ENCODE measurements at regions not wholly inside any gene's neighbourhood (a gene's known extent, or its start where the extent isn't known, plus 50 kb on each side); places are given as distances from the start of the nearest gene placed in this dataset.

DNA sequence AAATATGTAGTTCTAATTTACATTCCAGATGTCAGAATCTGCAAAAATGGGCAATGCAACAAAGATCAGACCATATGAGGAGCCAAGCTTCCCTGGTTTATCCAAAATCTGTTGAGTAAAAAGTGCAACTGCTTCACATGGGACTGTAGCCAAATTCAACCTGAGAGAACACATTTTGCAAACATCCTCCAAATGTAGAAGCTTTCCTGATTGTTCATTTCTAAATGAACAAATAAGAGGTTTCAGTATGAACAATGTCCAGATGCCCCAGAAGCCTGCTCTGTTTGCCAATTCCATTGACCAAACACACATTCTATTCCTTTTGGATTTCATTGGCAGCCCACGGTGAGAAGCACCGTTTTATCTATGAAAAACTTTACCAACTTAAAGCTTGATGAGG is 117.9 kb upstream of the OSR1 start:
- DNase-seq: no peak

DNA sequence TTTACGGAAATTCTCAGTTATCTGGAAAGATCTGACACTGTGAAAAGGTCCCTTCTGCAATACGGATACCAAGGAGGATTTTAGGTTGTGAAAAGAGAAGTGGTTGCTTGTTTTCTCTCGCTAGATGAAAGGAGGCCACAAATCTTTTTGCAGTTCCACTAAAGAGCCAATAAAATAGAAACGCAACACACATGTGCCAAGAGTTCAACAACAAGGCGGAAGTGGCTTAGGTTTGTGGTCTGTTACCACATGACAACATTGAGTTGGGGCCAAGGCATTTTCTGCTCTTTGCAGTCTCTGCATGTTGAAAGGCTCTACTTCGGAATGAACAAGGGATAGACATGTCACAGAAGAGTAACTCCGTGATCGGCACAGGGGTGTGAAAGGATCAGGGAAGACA is 115.7 kb upstream of the OSR1 start:
- DNase-seq: no peak

DNA sequence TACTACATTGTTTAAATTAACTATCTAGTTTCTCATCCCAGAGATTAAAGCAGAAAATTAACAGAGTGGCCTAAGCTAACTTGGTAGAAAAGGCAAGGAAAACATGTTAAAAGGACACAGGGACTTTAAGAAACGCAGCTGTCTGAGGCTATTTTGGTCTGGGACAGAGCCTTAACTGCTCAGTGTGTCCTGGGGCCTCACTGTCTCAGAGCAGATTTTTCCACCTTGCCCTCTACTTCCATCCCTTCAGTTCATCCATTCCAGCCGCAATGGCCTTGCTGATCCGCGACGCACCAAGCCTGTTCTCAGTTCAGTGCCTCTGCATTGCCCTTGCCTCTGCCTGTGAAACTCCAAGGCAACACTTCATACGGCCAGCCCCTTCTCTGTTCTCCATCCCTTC is 114.9 kb upstream of the OSR1 start:
- DNase-seq: no peak

DNA sequence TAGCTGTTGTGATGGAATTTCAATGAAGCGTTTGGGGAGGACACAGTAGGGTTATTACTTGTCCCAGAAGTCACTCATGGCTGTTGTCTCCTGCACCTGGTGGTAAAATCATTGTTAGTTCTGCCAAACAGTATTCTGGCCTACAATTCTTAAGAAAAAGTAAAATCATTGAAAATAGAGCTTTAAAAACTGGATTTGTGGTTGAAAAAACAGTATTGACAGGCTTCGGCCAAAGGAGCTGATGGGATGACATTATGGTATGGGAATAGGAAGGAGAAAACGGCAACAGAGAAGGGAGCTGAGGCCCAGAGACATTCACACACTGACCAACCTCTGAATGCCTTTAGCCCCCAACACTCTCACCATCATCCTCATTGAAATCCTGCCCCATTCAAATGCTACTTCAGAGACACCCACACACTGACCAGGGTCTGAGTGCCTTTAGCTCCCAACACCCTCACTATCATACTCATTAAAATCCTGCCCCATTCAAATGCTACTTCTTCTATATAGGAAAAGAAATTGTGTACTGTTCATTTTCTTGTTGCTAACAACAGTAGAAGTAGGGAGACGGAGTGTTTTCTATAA is 114.1 kb upstream of the OSR1 start:
- DNase-seq: no peak

DNA sequence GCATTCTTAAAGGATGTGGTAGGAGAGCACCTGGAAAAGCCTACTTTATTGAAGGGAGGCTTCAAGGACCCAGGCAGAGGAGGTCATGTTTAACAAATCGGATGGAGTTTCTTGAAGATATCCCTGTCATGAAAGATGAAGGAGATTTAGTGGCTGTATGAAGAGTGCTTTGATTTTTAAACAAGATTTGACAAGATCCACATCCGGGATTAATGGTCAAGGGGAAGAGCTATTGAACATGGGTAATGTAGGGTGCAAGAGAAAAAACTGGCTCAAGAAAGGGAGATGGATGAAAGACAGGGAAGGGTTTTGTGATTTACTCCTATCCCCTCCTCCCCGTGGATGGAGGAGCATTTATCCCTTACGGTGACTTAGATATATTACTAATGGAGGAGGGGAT is 113.1 kb upstream of the OSR1 start:
- DNase-seq: no peak

DNA sequence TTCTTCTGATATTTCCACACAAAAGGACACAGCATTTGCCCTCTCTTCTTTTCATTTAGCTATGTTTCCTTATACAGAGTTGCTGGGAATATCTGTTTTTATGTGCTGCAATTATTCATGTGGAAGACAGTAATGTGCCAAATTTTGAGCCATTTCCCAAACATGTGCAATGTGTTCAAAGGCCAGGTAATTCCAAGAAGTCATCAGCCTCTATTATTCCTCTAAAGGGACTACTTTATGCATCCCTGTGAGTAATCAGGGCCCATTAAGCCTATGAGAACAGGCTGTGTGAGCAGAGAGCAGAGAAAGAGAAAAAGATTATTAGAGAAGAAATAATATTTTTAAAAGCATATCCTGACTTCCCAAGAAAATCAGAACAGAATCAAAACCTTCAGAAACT is 107.6 kb upstream of the OSR1 start:
- no peak for DNase-seq

DNA sequence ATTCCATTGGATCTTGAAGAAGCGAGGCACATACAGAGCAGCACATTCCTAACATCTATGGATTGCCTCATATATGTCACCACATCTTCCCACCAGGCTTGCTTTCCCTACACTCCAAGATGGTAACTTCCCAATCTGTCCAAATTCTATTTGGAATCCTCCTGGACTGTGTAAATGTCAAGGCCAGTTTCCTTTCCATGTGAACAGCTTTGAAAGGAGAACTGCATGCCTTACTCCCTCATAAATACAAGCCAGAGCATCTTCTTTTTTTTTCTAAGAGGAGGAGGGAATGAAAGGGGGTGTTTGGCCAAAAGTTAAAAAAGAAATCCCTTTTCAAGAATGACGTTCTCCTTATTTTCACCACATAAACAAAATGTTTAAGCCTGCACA is 103.8 kb upstream of the OSR1 start:
- DNase-seq: no peak

DNA sequence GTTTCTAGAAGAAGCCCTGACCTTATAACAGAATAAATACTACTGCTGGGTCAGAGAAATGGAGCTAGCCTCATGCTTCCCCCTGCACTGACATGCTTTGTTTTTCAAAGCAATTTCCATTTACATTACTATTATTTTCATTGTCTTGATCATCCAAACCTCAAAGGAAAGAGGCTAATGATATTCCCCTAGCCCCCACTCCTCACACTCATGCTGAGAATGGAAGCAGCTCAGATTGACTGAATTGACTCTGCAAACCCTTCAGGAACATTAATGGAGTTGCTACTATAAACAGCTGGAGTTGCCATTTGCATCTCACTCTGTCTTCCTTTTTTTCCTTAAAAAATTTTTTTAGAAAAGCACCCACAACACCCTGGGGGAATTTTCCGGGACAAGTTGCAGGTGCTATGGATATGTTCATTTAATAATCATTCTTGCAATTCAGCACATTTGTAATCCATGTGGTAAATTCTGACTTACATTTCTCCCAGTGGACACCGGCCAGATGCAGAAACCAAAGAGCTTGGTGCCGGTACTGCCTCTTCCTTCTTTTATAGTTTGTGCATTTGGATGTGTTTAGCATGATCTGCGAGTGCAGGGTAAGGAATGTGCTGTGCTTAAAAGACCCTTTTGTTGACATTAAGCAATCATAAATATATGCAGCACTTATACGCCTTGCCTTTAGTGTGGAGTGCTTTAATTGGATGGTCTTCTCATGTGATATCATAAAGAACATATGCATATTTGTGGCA is 103.3 kb upstream of the OSR1 start:
- DNase-seq: no peak

DNA sequence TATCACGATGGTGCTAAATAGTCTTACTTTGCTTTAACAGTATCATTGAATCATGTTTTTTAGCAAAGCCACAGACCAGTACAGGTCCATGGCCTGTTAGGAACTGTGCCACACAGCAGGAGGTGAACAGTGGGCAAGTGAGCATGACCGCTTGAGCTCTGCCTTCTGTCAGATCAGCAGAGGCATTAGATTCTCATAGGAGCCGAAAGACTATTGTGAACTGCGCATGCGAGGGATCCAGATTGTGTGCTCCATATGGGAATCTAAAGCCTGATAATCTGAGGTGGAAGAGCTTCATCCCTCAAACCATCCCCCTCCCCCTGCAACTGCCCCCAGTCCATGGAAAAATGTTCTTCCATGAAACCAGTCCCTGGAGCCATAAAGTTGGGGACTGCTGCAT is 102.3 kb upstream of the OSR1 start:
- DNase-seq: no peak

DNA sequence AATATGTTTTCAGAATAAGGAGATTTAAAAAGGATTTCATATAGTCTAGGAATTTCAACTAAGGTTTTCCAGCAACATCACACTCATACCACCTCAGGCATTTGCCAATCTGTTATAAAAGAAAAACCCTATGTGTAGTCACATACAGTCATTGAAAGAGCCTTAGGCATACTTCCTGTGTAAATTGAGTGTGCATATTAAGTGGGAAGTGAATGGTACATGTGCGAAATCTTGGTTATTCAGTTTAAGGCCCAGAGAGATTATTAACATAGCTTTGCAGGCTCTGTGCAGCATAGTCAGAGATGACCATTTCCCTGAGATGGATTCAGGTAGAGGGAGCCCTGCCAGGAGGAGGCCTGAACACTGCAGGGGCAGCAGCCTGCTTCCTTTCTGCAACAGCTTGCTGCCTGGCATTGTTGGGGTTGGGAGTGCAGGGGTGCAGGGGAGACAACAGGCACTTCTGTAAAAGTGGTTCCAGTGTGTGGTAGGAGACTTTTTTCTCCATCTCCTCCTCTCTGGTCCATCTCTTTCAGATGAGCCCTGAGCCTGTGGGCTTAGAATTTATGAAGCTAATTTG is 100.1 kb upstream of the OSR1 start:
- DNase-seq: no peak

DNA sequence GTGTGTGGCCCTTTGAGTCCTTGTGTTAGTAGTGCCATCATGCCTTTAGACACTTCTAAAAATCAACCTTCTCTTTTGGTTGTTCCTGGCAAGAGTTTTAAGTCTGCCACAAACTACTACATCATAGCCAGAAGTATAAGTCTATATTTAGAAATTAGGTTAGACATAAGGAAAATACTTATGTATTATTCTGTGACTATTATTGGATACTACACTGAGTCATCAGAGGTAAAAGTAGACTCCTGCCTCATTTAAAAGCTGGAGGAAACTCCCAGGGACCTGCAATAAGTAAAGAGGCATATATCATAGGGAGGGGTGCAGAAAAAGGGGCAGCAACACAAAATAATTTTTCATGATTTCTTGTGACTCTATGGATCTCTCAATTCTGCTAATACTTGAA is 99.4 kb upstream of the OSR1 start:
- no peak for DNase-seq

DNA sequence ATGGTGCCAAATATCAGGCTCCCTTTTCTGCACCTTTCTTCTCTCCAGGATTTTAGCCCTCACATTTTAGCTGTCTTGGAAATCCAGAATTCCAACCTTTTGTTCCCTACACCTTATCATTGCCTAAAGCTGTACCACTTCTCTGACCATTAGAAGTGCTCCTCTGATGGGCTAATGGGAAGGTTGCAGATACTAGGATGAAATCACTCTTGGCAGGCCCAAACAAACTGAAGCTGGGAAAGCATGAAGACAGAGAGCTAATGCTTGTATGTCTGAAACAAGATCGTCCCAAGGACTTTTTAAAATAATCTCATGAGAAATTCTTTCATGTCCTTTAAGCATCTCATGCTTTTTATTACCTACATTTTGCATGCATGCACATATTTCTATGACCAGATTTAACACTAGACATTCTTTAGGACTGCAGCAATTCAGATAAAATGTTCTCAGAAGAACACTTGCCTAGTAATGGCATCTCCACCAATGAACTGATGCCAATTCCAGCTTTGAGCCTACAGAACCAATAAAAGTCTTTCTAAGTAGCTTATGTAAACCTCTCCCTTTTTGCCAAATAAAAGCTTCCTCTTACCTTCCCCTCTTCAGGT is 98.4 kb upstream of the OSR1 start:
- DNase-seq: no peak

DNA sequence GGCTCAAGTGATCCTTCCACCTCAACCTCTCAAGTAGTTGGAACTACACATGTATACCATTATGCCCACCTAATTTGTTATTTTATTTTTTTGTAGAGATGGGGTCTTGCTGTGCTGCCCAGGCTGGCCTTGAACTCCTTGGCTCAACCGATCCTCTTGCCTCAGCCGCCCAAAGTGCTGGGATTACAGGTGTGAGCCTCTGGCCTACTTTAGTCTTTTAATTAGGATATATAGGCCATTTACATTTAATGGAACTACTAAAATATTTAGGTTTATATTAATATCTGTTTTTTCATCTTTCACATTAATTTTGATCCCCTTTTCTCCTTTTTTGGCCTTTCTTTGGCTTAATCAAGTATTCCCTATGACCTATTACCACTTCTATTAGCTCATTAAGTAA is 95.7 kb upstream of the OSR1 start:
- no peak for DNase-seq

DNA sequence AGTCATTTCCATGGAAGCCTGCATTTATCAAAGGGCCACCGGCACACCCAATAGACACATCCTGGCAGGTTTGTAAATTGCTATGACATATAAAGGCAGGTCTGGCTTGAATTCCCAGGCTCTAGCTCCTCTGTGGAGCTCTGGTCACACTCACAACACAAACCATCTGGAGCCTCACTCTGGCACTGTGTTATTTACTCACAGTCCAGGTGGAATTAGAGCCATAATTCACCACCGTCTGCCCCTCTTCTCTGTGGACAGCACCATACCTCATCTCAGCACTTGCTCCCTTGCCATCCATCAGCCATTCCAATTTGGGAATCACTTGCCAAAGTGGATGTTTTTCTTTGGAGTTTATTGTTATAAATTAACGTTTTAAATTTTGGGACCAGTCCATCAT is 84.3 kb upstream of the OSR1 start:
- DNase-seq: no peak

DNA sequence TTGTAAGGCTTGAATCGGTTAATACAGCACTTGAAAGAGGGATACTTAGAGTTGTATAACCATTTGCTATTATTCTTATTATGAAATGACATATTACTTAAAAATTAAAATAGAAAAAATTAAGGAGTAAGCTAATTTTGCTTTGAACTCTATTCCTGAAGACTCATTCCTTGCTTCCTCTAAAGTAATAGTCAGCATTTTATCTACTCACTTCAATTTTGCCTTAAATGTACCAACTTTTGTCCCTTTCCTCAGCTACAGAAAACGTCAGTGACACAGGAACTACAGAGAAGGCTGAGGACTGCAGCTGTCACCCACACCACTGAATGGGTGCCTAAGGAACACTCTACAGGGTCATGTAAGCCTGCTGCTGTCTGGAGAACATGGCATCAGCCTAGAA is 80.7 kb upstream of the OSR1 start:
- no peak for DNase-seq

DNA sequence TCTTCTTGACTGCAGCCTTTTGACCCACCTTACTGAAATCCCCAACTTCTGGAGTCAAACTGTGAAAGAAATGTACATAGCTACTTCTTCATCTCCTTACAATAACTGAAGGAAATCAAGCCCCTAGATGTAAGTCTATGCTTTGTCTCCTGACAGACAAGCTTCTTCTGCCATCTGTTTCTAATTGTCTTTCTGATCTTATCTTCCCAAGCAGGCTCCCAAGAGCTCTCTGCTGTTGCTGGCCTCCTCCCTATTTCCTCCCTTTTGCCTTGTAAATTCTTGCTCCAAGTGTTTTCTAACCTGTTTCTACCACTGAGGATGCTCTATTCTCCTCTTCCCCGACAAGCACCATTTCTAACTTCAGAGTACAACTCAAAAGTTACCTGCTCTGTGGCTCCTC is 77.4 kb upstream of the OSR1 start:
- DNase-seq: no peak

DNA sequence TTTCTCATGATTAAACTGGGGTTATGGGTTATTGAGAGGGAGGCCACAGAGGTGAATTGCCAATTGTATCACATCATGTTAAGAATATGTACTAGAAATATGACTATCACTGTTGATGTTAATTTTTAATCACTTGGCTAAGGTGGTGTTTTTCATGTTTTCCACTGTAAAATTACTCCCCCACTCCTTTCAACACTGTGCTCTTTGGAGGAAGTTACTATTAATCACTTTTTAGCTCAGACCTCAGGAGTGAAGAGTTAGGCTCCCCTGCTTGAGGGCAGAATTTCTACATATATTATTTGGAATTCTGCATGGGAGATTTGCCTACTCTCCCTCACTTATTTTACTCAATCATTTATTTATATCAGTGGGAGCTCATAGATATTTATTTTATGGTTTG is 76.0 kb upstream of the OSR1 start:
- DNase-seq: no peak

DNA sequence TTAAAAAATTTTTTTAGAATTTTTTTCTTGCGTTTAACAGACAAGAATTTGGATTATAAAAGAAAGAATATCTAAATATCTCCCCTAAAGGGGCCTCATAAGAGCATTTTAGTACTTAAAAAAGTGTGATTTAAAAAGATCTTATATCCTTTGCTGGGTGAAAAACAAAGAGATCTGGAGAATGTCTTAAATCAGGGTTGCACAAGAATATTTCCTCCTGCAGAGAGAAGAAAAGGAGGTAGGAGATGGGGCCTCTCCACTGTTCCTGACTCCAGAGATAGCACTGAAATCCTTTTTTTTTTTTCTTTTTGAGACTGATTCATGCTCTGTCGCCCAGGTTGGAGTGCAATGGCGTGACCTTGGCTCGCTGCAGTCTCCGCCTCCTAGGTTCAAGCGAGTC is 68.5 kb upstream of the OSR1 start:
- DNase-seq: no peak

DNA sequence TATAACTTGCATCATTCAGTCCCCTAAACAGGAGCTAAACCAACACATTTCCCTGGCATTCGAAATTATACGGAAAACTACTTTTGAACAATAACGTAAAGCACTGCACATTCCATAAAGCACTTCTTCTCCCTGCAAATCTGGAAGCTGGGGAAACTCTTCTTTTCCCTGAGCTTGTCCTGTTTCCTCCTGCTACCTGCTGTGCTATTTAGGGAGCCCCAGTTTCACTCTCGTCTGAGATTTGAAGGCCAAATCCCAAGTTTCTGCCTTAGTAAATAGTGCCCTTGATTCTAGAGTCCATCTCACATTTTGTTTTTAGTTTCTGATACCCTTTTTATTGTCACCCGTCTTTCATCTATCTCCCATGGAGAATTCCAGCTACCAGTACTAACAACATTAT is 67.7 kb upstream of the OSR1 start:
- DNase-seq: no peak

DNA sequence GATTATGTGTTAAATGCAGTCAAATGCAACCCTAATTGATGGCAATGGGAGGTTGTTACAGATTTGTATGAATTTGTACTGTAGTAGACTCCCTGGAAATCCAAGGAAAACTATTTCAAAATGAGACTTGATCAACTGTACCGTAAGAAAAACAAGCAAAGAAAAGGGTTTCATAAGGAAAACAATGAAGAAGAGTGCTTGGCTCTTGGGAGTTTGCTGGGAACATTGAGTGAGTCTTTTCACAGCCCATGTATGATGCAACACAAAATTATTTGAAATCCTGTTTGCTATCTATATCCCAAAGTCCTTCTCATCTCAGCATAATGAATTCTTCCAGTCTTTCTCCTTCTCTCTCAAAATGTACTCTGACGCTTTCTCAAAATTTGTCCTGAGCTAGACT is 67.0 kb upstream of the OSR1 start:
- DNase-seq: no peak

DNA sequence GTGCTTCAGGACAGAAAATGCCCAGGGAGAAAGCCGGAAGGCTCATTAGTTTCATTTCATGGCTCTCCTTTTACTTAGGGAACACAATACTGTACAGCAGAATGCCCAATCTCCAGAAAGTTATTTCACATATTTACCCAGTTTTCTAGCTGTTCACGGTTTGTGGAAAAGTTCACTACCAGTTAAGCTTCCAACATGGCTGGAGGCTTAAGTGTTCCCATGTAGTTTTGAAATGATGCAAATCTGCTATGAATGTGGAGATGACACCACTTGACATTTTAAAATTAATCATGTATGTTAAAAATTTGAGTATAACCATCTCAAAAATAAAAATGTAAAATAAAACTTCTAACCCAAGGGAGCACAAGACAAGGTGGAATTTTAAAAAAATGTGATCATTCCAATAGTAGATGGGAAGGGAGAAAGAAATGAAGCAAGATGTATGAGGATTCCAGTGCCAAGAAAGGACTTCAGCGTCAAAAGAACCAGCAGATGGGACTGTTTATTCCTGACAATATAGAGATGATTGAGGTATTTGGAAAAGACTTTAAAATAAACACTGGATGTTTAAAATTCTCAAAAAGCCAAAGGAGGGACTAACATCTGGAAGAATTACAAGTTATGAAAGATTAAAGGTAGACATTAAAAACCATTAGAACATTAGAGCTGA is 60.9 kb upstream of the OSR1 start:
- DNase-seq: no peak

DNA sequence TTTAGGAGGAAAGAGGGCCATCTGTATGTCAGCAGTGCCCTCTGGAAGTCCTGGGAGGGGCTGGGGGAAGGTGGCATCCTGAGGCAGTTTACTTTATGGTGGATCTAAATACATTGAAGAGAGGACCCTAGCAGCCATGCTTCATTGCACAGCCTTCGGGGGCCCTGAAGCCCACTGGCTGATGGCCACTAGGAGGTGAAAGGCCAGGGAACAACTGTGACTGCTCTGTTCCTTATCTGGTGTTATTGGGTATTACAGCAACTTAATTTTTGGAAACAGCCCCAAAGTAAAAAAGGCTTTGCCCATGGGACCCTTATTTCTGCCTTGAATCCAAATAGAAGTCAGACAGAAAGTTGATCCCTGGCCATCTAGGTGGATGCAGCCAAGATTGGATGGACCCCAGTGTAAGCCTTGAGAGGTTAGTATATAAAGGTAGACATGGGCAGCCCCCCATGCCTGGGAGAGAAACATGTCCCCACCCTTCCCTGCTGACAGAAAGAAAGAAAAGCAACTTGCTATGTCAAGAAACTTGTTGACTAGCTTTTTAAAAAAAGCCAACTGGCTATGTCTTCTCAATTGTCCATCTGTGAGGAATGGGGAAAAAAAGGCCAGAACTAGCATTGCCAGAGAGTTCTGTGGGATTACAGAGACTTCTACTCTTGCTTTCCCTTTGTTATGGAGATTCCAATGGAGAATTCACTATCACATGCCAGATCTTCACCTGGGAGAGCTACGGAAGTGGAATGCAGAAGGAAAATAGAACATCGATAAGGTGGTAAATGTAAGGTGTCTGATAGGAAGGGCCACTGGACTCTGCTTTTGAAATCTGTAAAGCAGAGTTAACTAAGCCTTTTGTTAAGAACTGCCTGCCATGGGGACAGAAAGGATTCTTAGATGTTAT is 58.6 kb upstream of the OSR1 start:
- DNase-seq: no peak

DNA sequence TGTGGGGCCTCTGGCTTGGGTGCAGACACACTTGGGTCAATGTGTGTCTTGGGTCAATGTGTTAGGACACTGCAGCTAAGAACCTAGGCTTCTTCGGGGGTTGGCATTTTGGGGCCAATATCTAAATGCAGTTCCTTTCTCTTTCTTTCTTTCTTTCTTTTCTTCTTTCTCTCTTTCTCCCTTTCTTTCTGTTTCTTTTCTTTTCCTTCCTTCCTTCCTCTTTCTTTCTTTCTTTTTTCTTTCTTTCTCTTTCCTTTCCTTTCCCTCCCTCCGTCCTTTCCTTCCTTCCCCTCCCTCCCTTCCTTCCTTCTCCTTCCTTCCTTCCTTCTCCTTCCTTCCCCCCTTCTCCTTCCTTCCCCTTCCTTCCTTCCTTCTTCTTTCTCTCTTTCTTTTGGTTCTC is 57.7 kb upstream of the OSR1 start:
- no peak for DNase-seq
